ENCODE measurements at regions not wholly inside any gene's neighbourhood (a gene's known extent, or its start where the extent isn't known, plus 50 kb on each side); places are given as distances from the start of the nearest gene placed in this dataset.

DNA sequence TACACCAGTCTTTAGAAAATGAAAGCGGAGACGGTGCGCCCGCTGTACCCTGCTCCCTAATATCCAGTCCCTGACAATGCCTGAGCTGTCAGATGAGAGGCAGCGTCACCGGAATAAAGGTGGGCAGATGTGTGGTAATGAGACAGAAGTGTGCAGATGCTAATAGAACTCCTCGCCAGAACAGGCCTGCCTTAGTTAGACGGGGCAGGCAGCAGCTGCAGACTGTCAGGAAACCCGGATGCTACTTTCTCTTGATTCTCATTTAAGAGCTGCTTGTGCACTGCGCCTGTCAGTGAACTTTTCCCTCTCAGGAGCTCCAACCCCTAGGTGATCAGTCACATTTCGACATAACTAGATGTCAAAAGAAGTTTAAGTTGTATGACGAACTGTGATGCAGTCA, 221.8 kb upstream of the IRX3 start:
- in situ Hi-C loops (cut with MboI; ENCODE audit: low pct_unique_long_range_greater_than_20kb, low sequenced_read_pairs) = no loop called here
- no peak for DNase-seq

DNA sequence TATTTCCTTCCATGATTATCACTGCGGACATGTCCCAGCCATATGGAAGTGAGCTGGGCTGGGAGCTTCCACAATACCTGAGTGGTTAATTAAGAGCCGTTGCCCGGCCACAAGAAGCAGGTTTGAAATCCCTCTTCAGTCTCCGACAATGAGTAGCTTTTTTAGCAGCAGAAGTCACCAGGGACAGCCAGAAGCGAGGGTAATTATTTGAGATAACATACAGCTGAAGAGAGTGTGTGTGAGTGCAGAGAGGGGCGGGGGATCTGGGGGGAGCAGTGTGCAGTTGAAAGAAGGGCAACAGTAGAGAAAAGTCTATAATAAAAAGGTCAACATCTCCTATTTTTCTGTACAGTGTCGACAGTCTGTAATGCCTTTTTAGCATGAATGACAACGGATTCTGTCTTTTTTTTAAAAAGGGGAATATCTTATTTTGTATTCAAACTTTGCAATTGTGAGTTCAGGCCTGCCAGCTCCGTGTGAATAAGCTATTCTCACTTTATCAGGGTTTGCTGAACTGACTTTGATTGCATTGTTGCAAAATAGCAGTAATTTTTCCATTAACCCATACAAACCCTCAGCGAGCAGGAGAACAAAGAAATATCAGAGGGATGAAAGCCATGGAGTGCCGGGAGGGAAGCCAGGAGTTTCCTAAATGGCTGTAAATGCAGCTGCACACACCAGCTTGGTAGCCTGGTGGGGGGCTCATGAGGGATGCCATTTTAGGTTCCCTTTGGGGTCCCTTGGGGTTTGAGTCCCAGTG, 220.3 kb upstream of the IRX3 start:
- no peak for DNase-seq
- in situ Hi-C loops (cut with MboI; ENCODE audit: low pct_unique_long_range_greater_than_20kb, low sequenced_read_pairs) = no loop called here

DNA sequence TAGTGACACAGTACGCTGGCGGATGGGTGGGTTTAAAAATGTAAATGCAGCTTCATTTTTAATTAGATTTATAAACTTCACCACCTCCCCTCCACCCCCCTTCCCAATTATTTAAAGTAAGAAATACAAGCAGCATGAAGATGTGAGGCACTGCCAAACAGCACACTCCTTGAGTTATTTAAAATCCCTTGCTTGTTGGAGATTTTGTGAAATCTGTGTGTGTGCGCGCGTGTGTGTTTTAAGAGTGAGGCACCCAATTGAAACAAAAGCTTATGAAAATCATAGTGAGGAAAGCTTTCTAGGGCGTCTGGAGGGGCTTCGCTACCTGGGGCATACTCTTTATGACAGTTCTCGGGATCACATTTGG, 219.6 kb upstream of the IRX3 start:
- DNase-seq = no peak
- in situ Hi-C loops (cut with MboI; ENCODE audit: low pct_unique_long_range_greater_than_20kb, low sequenced_read_pairs) = no loop called here

DNA sequence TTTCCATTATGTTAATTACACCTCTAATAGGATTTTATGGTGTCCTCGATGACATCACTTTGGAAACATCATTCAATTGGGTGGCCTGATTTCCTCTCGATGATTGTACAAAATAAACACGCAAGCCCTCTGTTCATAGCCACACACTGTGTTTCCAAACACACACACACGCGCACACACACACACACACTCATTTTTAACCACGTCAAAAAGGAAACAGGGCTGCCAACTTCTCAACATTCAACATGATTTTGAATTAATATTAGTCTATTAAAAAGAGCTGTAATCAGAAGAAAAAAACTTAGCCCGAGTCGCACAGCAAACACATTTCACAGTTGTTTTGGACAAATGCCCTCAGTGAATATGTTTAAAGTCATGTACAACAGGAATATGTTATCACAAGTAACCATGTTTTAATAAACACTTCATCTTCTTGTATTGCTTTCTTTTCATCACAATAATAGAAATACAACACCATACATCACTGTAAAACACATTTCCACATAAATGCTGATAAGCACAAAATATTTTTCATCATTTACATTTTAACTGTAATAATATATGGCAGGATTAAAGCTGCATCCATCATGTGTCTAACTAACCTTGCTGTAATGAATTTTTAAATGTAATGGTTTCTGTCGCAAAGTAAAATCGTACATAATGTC, 219.1 kb upstream of the IRX3 start:
- in situ Hi-C loops (cut with MboI; ENCODE audit: low pct_unique_long_range_greater_than_20kb, low sequenced_read_pairs) = no loop called here

DNA sequence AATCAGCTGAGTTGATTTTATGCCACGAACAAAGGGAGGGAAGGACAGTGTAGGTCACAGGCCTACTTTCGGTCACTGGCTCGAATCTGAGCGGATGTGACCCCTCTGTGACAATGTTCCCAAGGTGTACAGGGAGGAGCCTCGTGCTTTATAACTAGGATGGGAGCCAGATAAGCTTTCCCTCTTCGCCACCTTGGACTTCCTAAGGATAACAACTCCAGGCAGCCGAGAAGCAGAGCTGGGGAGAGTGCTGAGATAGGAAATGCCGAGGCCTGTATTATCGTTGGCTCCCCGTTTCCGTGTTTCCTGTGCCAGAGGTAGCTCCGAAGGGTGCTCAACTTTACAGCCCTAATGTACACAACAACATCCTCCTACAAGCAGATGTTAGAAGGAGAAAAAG, 217.8 kb upstream of the IRX3 start:
- in situ Hi-C loops (cut with MboI; ENCODE audit: low pct_unique_long_range_greater_than_20kb, low sequenced_read_pairs) = no loop called here
- no peak for DNase-seq

More for the DNA sequence above, 219.1 kb upstream of the IRX3 start:
- DNase-seq = no peak

DNA sequence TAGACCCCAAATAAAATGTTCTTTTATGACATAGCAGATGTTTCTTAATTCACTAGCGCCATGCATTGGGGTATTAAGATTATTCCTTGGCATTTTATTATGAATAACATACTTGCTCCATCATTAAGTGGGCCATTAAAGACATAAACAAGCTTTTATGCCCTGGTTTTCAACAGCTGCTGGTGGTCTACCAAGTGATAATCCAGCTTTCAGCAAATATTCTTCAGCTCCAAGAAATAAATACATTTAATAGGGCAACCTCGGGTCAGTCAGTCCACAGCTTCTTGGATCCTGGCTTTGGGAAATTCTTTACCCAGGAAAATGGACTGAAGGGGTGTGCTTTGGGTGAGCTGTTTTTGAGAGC, 217.3 kb upstream of the IRX3 start:
- in situ Hi-C loops (cut with MboI; ENCODE audit: low pct_unique_long_range_greater_than_20kb, low sequenced_read_pairs) = no loop called here
- DNase-seq = no peak

DNA sequence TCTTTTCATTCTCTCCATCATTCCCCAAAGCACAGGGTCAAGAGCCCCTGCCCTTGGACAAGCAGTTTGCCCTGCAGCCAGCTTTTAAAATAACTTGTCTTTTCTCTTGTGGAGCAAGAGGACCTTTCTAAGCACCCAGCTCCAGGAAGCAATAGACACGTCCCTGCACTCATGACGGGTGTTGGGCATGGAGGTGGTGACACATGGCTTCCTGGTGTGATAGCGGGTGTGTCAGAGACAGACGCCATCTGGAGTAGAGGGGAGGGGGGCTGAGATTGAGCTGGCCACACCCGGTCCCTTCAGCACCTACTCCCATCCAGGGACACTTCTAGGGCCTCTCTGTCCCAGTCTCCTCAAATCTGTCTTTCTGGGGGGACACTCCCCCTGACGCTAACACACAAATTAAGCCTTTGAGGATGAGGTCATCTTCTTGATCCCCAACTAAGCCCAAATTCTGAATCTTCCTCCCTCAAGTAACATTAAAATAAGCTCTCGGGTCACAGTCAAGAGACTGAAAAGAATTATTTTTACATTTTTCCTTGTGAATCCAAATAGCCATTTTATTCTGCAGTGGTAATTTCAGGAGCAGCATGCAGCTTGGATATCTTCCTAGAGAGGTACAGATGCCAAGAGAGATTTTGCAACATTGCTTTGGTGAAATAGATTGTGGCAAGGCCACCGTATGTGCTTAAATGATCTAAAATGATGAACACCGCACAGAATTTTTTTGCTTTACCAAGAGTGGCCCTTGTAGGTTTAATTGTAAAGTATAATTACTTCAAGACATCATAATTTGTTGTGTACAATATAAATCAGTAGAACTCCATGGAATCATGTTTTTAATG, 216.6 kb upstream of the IRX3 start:
- DNase-seq = no peak
- in situ Hi-C loops (cut with MboI; ENCODE audit: low pct_unique_long_range_greater_than_20kb, low sequenced_read_pairs) = no loop called here

DNA sequence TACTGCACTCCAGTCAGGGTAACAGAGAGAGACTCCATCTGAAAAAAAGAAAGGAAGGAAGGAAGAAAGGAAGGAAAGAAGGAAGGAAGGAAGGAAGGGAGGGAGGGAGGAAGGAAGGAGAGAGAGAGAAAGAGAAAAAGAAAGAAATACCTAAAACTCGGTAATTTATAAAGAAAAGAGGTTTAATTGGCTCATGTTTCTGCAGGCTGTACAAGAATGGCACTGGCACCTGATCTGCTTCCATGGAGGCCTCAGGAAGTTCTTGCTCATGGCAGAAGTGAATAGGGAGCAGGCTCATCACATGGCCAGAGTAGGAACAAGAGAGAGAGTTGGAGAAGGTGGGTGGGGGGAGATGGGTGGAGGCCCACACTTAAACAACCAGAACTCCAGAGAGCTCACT, 215.2 kb upstream of the IRX3 start:
- in situ Hi-C loops (cut with MboI; ENCODE audit: low pct_unique_long_range_greater_than_20kb, low sequenced_read_pairs) = no loop called here
- DNase-seq = no peak

DNA sequence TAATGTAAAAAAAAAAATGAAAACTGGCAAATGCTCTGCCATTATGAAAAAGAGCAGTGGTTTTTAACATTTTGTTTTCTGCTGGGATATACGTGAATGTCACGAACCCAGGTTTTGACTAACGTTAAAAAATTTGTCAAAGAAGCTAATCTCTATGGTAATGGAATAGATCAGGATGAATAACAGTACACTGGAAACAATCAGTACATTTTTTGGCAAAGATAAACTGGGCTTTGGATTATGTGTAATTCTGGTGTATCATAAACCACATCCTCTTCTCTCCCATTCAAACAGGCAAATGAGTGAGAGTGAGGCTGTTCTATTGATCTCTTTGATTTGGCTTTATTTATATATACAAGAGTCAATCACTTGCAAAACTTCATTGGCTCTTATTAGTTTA, 207.0 kb upstream of the IRX3 start:
- in situ Hi-C loops (cut with MboI; ENCODE audit: low pct_unique_long_range_greater_than_20kb, low sequenced_read_pairs) = no loop called here
- no peak for DNase-seq

DNA sequence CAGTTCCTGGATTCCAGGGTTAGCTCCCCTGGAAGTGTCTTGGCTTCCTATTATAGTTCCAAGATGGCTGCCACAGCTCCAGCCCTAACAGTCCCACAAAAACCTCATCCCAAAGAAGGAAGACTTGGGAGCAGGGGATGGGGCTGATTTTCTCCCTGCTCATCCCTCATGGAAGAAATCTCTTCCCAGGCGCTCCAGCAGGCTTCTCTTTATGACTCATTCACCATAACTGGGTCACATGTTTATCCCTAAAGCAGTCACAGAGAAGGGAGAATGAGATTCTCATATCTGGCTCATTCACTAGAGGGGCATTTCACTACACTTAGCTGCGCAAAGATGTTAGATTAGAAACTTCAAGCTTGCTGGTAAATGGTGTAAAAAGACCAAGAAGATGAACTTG, 206.5 kb upstream of the IRX3 start:
- DNase-seq = no peak
- in situ Hi-C loops (cut with MboI; ENCODE audit: low pct_unique_long_range_greater_than_20kb, low sequenced_read_pairs) = no loop called here

DNA sequence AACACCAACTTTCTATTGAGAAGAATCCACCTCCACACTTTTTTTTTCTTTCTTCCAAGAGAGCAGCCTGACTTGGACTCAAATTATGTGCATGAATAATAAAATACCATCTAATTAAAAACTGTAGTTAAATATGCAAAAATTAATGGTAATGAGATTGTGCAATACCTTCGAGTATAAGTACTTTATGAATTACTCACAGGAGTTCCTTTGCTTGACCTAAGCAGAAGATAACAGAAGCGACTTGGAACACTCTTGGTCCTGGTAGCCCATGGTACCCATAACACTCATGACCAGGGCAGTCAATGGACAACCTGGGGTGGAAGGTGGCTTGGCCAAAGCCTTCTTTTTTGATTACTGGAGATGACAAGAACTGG, 203.5 kb upstream of the IRX3 start:
- in situ Hi-C loops (cut with MboI; ENCODE audit: low pct_unique_long_range_greater_than_20kb, low sequenced_read_pairs) = no loop called here
- DNase-seq = no peak

DNA sequence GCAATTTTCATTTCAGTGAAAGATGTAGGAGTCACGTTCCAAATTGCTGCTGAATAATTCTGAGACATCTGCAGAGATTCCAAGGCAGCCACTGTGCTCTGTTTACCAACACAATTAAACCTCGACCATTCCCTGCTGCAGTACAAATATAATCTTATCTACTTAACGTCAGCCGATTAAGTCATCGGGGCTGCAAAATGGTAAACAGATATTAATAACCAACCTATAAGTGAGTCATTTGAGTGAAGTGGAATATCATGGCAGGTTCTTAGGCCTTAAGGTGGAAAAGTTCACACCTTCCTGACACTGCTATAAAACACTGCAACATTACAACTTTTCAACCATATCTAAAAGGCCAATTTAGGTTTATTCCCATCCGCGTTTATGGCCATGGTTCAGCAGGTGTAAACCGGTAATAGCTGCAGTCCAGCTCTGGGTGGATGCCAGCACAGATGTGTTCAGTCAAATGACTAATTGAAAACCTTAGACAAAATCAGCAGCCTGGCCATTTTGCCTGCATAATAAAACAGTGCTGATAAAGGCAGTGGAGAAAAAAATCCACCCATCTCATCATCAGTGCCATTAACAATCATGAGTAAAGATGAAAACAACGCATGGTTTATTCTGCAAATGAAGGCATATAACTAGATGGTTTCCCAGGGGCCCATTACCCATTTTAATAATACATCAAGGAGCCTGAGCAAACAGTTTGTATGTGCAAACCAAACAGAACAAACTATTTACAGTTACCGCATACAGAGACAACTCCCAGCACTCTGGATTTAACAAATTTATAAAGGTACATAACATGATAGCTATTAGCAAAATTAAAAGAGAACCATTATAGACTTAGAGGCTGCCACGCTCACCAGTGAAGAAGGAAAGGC, 202.9 kb upstream of the IRX3 start:
- in situ Hi-C loops (cut with MboI; ENCODE audit: low pct_unique_long_range_greater_than_20kb, low sequenced_read_pairs) = no loop called here
- no peak for DNase-seq

DNA sequence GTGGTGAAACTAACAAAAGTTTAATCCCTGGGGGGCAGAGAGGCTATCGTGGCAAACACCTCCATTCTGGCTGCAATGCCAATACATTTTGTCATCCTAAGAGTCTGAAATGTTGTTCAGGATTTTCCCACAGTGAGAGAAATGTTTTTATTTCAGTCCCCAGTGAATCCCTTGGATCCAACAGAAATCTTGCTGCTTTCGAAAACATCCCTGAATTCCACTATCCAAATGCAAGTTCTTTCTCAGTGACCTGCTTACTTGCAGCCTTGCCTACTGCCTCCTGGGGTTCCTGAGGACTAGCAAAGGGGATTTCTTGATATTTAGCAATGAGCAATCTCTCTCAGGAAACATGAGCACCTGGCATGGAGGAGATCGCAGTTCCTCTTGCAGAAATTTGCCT, 202.1 kb upstream of the IRX3 start:
- in situ Hi-C loops (cut with MboI; ENCODE audit: low pct_unique_long_range_greater_than_20kb, low sequenced_read_pairs) = no loop called here
- no peak for DNase-seq

DNA sequence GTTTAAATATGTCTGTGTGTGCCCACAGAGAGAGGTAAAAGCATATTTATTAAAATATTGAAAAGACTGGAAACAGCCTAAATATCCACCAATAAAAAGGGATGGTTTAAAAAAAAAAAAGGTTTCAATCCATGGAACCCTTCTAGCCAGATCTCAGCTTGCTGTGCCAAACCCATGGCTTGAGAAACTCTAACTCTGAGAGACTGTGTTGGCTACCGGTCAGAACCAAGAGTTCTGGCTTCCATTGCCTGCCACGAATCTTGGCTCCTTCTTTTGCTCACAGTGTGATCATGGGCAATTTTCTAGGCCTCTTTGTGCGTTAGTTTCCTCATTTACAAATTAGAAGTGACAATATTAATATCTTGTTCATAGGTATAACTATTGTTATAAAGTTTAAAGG, 201.3 kb upstream of the IRX3 start:
- in situ Hi-C loops (cut with MboI; ENCODE audit: low pct_unique_long_range_greater_than_20kb, low sequenced_read_pairs) = no loop called here
- no peak for DNase-seq

DNA sequence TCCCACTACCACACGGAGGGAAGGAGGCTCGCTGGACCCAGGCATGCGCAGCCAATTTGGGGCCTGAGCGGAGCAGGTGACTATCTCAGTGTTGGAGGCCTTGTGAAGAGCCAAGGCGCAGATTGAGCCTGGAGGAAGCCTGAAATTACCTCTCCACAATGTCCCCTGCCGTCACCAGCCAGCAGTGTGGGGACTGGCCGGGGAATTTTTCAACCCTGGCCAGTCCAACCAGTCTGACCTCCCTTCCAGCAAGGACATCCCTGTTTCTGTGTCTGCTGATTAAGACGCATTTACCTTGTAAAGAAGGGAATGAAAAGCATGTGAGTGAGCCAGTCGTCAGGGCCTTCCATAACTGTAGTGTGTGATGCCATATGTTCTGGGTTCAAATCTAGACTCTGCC, 198.1 kb upstream of the IRX3 start:
- DNase-seq = no peak
- in situ Hi-C loops (cut with MboI; ENCODE audit: low pct_unique_long_range_greater_than_20kb, low sequenced_read_pairs) = no loop called here

DNA sequence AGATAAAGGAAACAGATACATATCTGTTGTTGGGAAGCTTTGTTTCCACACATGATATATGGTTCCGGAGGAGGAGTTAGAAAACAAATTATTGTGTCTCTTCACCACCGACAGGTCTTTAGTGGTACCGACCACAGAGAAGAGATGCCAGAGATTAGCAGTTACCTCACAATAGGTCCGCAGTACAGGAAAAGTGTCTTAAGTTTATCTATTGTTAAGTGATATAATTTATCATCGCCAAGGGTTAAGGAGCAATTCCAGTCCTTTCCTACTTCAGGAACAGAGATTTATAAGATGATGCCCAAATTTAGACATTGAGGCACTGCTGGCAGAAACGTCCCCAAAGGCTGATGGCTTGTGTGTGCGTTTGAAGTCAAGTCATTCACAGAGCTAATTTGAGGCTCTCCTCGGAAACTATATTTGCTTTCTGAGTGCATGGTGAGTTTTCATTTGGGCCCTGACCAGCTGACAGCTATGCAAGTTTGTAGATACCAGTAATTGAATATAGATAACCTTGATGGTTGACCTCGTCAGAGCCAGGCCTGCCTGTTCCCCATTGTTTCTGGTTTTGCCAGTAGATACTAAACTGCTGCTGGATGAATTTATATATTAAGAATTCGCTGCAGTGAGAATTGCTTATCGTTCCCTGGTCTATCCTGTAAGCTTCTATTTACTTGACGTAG, 196.4 kb upstream of the IRX3 start:
- no peak for DNase-seq
- in situ Hi-C loops (cut with MboI; ENCODE audit: low pct_unique_long_range_greater_than_20kb, low sequenced_read_pairs) = no loop called here

DNA sequence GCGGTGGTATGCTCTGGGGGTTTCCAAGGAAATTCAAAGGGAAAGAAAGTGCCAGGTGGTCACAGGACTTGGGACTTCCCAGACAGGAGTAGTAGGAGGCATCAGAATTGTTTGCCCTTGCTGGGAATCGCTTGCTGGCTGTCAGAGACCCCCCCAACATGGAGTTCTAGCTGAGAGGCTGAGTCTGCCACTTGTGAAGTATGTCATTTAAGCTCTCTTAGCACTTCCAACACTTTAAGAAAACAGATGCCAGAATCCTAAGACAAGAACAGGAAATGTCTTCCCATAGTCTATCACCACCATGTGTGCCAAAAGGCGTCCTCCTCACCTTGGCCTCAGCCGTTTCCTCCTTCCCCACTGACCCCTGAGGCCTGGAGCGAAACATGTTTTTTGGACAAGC, 193.8 kb upstream of the IRX3 start:
- in situ Hi-C loops (cut with MboI; ENCODE audit: low pct_unique_long_range_greater_than_20kb, low sequenced_read_pairs) = no loop called here

DNA sequence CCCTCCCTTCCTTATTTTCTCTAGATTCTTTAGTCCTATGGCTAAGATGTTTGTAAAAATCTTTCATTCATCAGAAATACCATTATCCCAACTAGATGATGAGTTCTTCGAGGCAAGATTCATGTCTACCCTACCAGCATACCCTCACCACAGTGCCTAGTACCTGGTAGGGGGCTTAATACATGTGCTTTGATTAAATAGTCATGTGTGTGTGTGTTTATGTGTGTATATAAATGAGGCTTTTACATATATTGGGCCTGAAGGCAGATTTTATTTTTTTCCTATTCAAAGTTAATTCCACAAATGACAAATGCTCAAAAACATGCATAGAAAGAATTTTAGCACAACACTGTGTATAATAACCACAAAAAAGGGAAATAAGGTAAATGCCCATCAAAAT, 193.0 kb upstream of the IRX3 start:
- in situ Hi-C loops (cut with MboI; ENCODE audit: low pct_unique_long_range_greater_than_20kb, low sequenced_read_pairs) = no loop called here
- no peak for DNase-seq

More for the DNA sequence above, 193.8 kb upstream of the IRX3 start:
- no peak for DNase-seq

DNA sequence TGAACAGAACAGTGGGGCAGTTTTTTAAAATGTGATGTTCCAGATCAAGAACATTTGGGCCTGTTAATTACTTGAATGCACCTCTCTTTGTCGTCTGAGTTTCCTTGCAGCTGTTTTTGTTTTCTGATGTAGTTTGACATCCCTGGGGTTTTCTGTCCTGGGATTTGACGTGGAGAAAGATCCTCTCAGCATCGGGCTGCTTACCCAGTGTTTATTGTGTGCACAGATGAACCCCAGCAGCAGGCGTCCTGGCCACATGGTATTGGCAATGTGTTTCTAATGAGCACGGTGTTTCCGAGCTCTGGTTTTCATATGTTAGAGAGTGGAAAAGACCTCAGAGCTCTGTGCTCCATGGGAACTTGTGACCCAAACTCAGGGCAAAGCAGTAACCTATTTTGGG, 191.1 kb upstream of the IRX3 start:
- no peak for DNase-seq
- in situ Hi-C loops (cut with MboI; ENCODE audit: low pct_unique_long_range_greater_than_20kb, low sequenced_read_pairs) = no loop called here

Measured in KBM-7 (cell line).